GM23338 (cell line): ENCODE measurements at regions not wholly inside any gene's neighbourhood (a gene's known extent, or its start where the extent isn't known, plus 50 kb on each side); places are given as distances from the start of the nearest gene placed in this dataset.
A peak's percentile ranks its signal among the peaks of the same experiment; 100 is the strongest.

Source experiments
- ATAC-seq: fragments of 200-7000 bp; cut with Tn5 transposase; 3 replicates; pipeline ENCODE4 v1.9.1; 2020
- DNase-seq: peaks from one replicate; pipeline ENCODE4 v3.0.0-alpha.2; 2015; ENCODE audit warnings: low spot score
- H2AFZ ChIP-seq: fragments of 200-600 bp; sonication (generic); 2 replicates; pipeline ENCODE4 v1.8.0; 2016; ENCODE audit warnings: antibody characterized with exemption, mild to moderate bottlenecking, moderate library complexity
- H3F3A ChIP-seq: fragments of 200-600 bp; sonication (generic); replicated peaks from 2 replicates; pipeline ENCODE4 v1.8.0; 2017; ENCODE audit warnings: antibody characterized with exemption, mixed run types, low read depth
- H3K27ac ChIP-seq: fragments of 200-600 bp; sonication (generic); 2 replicates; pipeline ENCODE4 v1.6.1; 2016; ENCODE audit warnings: low read depth
- H3K27me3 ChIP-seq: fragments of 200-600 bp; sonication (generic); 2 replicates; pipeline ENCODE4 v1.8.0; 2016; ENCODE audit warnings: mild to moderate bottlenecking, mixed run types, moderate library complexity; ENCODE audit not compliant: insufficient read depth
- H3K36me3 ChIP-seq: fragments of 200-600 bp; sonication (generic); 2 replicates; pipeline ENCODE4 v1.8.0; 2016; ENCODE audit warnings: mild to moderate bottlenecking; ENCODE audit not compliant: insufficient read depth
- H3K4me1 ChIP-seq: fragments of 200-600 bp; sonication (generic); 2 replicates; pipeline ENCODE4 v1.8.0; 2016; ENCODE audit warnings: mild to moderate bottlenecking, moderate library complexity; ENCODE audit not compliant: insufficient read depth
- H3K4me2 ChIP-seq: fragments of 200-600 bp; sonication (generic); 2 replicates; pipeline ENCODE4 v1.7.1; 2017; ENCODE audit warnings: mixed run types
- H3K4me3 ChIP-seq: fragments of 200-600 bp; sonication (generic); 2 replicates; pipeline ENCODE4 v1.6.1; 2016; ENCODE audit warnings: mixed run types
- H3K79me2 ChIP-seq: fragments of 200-600 bp; sonication (generic); replicated peaks from 2 replicates; pipeline ENCODE4 v1.8.0; 2017; ENCODE audit warnings: mild to moderate bottlenecking; ENCODE audit not compliant: insufficient read depth
- H3K9me2 ChIP-seq: fragments of 200-600 bp; sonication (generic); 2 replicates; pipeline ENCODE4 v1.8.0; 2017; ENCODE audit not compliant: insufficient read depth
- H4K20me1 ChIP-seq: fragments of 200-600 bp; sonication (generic); replicated peaks from 2 replicates; pipeline ENCODE4 v1.8.0; 2017; ENCODE audit warnings: mild to moderate bottlenecking; ENCODE audit not compliant: insufficient read depth
- H3K27ac Mint-ChIP-seq: 2 replicates; pipeline ENCODE4 v1.8.0; 2020; ENCODE audit warnings: inconsistent platforms, mild to moderate bottlenecking, moderate library complexity, mixed read lengths
- H3K27me3 Mint-ChIP-seq: 3 replicates; pipeline ENCODE4 v1.8.0; 2022; ENCODE audit warnings: low read depth, mild to moderate bottlenecking, moderate library complexity, mixed read lengths, inconsistent platforms; ENCODE audit not compliant: insufficient read depth, poor library complexity
- H3K36me3 Mint-ChIP-seq: 3 replicates; pipeline ENCODE4 v1.8.0; 2021; ENCODE audit warnings: low read depth, mild to moderate bottlenecking, inconsistent platforms, moderate library complexity, mixed read lengths
- H3K4me1 Mint-ChIP-seq: 3 replicates; pipeline ENCODE4 v1.8.0; 2020; ENCODE audit warnings: mild to moderate bottlenecking, inconsistent platforms, mixed read lengths
- H3K4me3 Mint-ChIP-seq: 3 replicates; pipeline ENCODE4 v1.8.0; 2021; ENCODE audit warnings: moderate library complexity, mild to moderate bottlenecking, inconsistent platforms, mixed read lengths
- H3K9me3 Mint-ChIP-seq: 3 replicates; pipeline ENCODE4 v1.8.0; 2020; ENCODE audit warnings: moderate library complexity, mild to moderate bottlenecking, inconsistent platforms, mixed read lengths
- CREB1 ChIP-seq: fragments of 250-450 bp; sonication (Bioruptor Pico); IDR thresholded peaks from 2 replicates; pipeline ENCODE4 v1.5.0; 2020; ENCODE audit warnings: low read depth, mild to moderate bottlenecking, moderate library complexity
- CTCF ChIP-seq, 2 experiments: fragments of 200-600 bp in 1 of 2; sonication (generic) in 1 of 2; conservative IDR thresholded peaks; 2 replicates each; pipeline versions ENCODE4 v1.5.1 to v1.6.1; 2016 to 2017; ENCODE audit warnings: antibody characterized with exemption in 2 of 2, low read depth in 2 of 2, mild to moderate bottlenecking in 2 of 2, moderate library complexity in 1 of 2
- EZH2 ChIP-seq: fragments of 200-600 bp; sonication (generic); IDR thresholded peaks from one replicate; pipeline ENCODE4 v1.8.0; 2017; ENCODE audit warnings: antibody characterized with exemption, mild to moderate bottlenecking, low read depth; ENCODE audit not compliant: unreplicated experiment
- EZH2phosphoT487 ChIP-seq: fragments of 200-600 bp; sonication (generic); IDR thresholded peaks from one replicate; pipeline ENCODE4 v1.8.1; 2018; ENCODE audit warnings: antibody characterized with exemption; ENCODE audit not compliant: unreplicated experiment
- JUNB ChIP-seq: IDR thresholded peaks from one replicate; pipeline ENCODE4 v1.6.1; 2016; ENCODE audit warnings: antibody characterized with exemption; ENCODE audit not compliant: unreplicated experiment
- NANOG ChIP-seq: IDR thresholded peaks from 2 replicates; pipeline ENCODE4 v1.6.1; 2016; ENCODE audit warnings: antibody characterized with exemption, borderline replicate concordance
- POLR2AphosphoS5 ChIP-seq: IDR thresholded peaks from 2 replicates; pipeline ENCODE4 v1.6.1; 2016; ENCODE audit warnings: antibody characterized with exemption, low read depth
- ZNF114 ChIP-seq: fragments of 250-450 bp; sonication (Bioruptor Pico); IDR thresholded peaks from 2 replicates; pipeline ENCODE4 v1.5.0; 2020; ENCODE audit warnings: mild to moderate bottlenecking, moderate library complexity
- ZNF331 ChIP-seq: fragments of 250-450 bp; sonication (Bioruptor Pico); IDR thresholded peaks from 2 replicates; pipeline ENCODE4 v1.5.0; 2020; ENCODE audit warnings: low read depth, mild to moderate bottlenecking, moderate library complexity
- TF ChIP-seq, protein P1 (sequence below): IDR thresholded peaks from 2 replicates; pipeline ENCODE4 v1.6.1; 2016; ENCODE audit warnings: antibody characterized with exemption

- TF ChIP-seq CTCF (conservative IDR thresholded peaks at IDR 0.05; ENCODE audit: low read depth in 2 of 2) (no peak), ZNF331 (CRISPR knock-in tag) (no peak), JUNB (no peak), EZH2phosphoT487 (no peak)
- TF ChIP-seq, protein P1, sequence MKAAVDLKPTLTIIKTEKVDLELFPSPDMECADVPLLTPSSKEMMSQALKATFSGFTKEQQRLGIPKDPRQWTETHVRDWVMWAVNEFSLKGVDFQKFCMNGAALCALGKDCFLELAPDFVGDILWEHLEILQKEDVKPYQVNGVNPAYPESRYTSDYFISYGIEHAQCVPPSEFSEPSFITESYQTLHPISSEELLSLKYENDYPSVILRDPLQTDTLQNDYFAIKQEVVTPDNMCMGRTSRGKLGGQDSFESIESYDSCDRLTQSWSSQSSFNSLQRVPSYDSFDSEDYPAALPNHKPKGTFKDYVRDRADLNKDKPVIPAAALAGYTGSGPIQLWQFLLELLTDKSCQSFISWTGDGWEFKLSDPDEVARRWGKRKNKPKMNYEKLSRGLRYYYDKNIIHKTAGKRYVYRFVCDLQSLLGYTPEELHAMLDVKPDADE, result no peak
These were observed 188.8 kb upstream of the NABP1 start (continued) for GRCh38 chr2:191489177-191489576.

GRCh38 chr2:191496838-191497237 lies 181.1 kb upstream of the NABP1 start:
- no peaks in the 10 kb centered on the region for H4K20me1 ChIP-seq
- no peaks in the 10 kb centered on the region for H3K79me2 ChIP-seq
- no peaks in the 10 kb centered on the region for H3F3A ChIP-seq
- H3K4me3 ChIP-seq, result no peak overlapping the region
- peaks cover under 1% of the 10 kb centered on the region; the same call in 2 of the 3 replicates for H3K36me3 Mint-ChIP-seq
- H3K27ac Mint-ChIP-seq, result no peak overlapping the region
- peak overlapping the region; percentile 91 for H2AFZ ChIP-seq
- H3K36me3 ChIP-seq, result no peaks in the 10 kb centered on the region
- peaks cover 31% of the 10 kb centered on the region for H3K4me1 Mint-ChIP-seq
- peak overlapping the region; percentile 43; the same call in 1 of the 2 replicates for H3K4me2 ChIP-seq
- H3K27me3 ChIP-seq, result no peaks in the 10 kb centered on the region
- no peak overlapping the region for H3K4me3 Mint-ChIP-seq
- no peak for TF ChIP-seq JUNB
- no peak for TF ChIP-seq POLR2AphosphoS5
- TF ChIP-seq CTCF (conservative IDR thresholded peaks at IDR 0.05; ENCODE audit: low read depth in 2 of 2), result no peak
- no peak for TF ChIP-seq EZH2
- TF ChIP-seq NANOG, result no peak
- TF ChIP-seq ZNF114 (CRISPR knock-in tag), result no peak
- TF ChIP-seq CREB1, result no peak
- H3K27ac ChIP-seq, result no peak overlapping the region
- H3K27me3 Mint-ChIP-seq, result no peaks in the 10 kb centered on the region
- H3K9me3 Mint-ChIP-seq, result peaks cover 4% of the 10 kb centered on the region; the same call in 2 of the 3 replicates
- DNase-seq (no peak), ATAC-seq (peak; percentile 65)
- no peaks in the 10 kb centered on the region; the same call in 1 of the 2 replicates for H3K9me2 ChIP-seq
- peaks cover 21% of the 10 kb centered on the region for H3K4me1 ChIP-seq
